ENCODE measurements at regions not wholly inside any gene's neighbourhood (a gene's known extent, or its start where the extent isn't known, plus 50 kb on each side); places are given as distances from the start of the nearest gene placed in this dataset.
"Not testable (repeated sequence)": the region's sequence is repeated elsewhere in the genome, so short reads cannot be mapped to it uniquely, and the experiment has no call there.

DNA sequence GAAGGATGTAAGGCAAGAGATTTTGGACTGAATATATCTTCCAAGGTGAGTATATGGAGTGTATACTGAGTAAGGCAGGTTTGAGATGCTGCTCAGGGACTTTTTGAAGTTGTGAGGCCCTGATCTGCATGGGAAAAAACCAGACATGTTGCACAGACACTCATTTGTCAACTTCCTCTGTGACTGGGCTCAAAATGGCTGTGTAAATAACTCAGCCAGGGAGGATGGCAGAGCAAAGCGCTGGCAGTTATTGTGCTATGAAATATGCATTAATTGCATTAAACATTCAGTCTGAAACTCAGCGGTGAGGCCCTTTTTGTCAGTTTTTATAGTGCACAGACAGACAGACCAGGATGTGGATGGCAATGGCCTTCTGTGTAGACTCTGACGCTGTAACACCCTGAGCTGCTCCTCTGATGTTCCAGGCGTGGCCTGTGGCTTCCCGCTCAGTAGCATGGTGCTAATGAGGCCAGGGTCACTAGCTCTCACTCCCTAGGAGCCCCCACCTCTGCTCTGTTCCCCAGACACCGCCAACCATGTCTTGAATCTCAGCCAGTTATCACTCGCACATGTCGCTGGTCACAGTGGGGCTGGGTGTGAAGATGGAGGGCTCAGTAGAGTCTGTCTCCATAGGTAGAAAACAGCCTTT is 307.0 kb upstream of the PROX1 start:
- DNase-seq (ENCODE audit: low spot score): no peak

DNA sequence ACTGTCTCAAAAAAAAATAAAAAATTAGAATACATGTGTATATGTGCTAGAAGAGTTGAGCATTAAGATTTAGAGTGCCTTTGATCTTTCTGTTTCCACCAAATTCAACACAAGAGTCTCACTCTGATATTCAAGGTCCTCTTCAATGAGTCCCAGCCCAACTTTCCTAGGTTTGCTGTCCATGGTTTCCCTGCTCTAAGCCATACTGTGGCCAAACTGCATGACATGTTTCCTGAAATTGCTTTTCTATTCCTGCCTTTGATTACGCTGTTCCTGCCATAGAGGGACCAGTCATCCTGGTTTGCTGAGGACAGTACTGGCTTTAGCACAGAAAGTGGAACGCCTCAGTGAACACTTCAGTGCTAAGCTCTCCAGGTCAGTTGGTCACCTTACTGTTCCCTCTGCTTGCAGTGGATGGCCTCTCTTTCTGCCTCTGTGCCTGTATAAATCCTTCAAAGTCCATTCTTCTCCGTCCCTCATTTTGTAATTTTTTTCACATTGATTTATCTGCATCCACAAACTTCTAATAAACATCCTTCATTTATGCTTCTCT is 305.9 kb upstream of the PROX1 start:
- no peak for DNase-seq (ENCODE audit: low spot score)

DNA sequence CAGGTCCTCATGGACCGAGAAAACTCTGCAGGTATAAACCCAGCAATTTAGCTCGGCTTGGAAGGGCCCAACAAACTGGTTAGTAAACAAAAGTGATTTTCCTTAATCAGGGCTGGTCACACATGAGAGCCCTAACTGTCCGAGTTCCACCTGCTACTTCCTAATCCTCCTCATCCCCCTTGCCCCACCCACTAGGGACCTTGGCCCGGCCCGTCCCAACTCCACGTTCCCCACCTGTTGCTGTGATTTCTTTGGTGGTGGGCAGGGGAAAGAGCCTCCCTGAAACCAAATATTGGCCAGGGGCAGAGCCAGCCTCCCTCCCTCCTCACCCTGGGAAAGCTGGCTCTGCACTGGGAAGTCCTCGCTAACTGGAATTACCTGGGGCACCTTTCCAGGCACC is 304.2 kb upstream of the PROX1 start:
- no peak for DNase-seq (ENCODE audit: low spot score)

DNA sequence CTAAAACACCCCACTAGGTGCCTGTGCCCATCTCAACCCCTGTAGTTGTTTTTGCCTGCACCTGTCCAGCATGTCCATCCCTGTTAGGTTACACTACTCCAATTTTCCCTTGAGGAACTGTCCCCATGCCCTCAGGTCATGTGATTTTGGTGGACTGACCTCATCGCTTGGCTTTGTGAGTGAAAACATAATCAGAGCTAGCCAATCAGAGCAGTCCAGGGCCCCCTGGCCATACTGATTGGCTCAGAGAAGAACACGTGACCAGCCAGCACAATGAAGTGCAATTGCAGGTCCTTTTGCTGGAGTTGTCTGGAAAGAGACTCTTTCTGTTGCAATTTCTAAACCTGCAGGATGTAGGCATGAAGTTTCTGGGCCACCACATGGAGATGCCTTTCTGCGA is 303.3 kb upstream of the PROX1 start:
- no peak for DNase-seq (ENCODE audit: low spot score)

DNA sequence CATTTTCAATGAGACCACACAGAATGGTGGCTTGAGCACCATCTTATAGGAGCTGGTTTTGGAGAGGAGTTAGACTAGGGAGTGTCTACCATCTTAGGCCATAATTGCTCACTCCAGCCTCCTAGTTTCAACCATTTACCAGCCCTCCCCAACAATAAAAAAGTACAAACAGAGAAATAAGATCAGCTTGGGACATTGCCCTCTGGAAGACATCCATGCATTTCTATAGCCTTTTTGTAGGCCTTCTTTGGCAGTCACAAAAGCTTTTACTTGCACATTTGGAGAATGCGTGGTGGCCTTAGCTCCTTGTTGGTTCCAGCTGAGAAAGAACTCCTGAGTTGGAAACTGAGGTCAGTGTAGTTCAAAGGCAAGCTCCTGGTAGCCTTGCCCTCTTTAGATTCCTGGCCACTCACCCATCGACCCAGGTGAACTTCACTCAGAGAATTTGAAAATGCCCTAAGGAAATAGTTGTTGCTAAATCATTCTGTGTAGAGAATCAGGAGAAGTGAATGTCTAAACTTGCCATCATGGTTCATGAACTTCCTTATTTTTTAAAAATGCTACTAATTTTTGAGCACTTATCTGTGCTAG is 301.7 kb upstream of the PROX1 start:
- DNase-seq (ENCODE audit: low spot score): no peak

DNA sequence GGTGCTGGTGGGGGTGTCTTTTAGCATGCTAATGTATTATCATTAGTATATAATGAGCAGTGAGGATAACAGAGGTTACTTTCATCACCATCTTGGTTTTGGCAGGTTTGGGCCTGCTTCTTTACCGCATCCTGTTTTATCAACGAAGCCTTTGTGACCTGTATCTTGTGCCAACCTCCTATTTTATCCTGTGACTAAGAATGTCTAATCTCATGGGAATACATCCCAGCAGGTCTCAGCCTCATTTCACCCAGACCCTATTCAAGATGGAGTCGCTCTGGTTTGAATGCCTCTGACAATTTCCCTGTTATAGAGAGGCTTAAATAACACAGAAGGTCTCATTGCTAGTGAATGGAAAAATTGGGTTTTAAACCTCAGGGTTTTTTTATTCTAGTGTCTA is 300.8 kb upstream of the PROX1 start:
- DNase-seq (ENCODE audit: low spot score): no peak

DNA sequence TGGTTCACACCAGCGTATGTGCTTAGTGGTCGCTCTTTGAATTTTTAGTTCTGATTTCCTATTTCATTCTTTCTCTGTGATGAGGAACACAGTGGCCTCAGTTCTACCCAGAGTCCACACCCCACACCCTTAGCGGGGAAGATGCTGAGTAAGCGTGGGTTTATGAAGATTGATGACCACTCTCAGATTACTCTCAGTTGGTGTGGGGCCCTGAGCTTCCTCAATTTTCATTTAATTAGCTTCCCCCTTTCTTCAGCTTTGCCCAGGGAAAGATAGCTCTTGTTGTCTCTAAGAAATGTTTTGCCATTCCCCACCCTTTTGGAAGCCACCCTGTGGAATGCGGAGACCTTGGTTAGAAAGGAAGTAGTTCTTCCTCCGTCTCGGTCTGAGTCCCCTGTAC is 299.9 kb upstream of the PROX1 start:
- no peak for DNase-seq (ENCODE audit: low spot score)

DNA sequence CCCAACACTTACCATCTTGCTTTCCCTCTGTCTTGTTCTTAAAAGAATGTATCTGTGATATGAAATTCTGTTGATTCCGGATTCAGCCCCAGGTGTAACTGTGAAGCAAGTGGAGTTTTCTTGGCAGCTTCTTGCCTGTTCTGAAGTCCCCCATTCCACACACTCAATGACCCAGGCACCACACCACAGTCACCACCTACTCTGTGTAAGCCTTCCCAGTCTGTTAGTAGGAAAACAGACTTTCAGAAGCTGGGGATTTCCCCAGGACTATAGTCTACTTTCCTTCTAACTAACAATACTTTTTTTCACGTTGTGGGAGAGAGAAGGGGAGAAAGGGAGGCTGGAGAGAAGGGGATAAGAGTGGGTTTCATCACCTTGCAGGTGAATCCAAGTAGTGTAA is 299.1 kb upstream of the PROX1 start:
- DNase-seq (ENCODE audit: low spot score): no peak

DNA sequence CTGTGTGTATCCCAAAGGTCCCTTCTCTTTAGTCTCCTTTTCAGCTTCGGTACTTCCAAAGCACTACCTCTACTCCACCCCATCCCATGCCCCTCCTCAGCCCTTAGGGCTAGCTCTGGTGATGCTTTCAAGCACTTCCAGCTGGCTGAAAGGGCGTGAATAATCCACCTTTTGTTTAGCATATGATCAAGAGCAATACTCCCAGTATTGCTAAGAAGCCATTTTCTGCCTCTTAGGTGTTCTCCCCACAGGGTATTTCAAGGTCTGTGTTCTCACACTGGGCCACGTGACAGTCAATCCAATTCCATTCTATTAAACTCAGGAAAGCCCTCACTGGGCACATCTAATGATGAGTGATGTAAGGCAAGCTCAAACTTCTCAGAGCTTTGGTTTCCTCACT is 298.5 kb upstream of the PROX1 start:
- DNase-seq (ENCODE audit: low spot score): no peak

DNA sequence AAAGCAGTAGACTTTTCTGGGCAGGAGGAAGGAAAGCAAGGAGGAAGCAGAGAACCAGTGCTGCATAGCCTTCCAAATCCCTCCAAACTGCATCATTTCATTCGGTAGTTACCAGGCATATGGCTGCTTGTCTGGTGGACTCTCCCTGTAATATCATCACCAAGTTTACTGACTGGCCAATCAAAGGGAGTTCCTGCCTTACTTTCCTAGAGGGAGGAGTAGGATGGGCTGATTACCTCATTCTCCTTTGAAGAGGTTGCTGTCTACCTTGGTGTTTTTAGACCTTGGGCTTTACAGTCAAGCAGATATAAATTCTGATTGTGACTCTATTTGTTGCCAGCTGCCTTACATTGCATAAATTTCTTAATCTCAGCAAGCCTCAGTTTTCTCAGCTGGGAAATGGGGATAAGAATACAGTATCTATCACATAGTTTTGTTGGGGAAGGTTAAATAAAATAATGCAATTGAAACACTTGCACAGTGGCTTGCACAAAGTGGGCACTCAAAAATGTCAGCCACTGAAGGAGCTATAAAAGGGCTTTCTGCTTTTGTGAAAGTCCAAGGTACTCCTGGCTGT is 297.3 kb upstream of the PROX1 start:
- DNase-seq (ENCODE audit: low spot score): no peak

DNA sequence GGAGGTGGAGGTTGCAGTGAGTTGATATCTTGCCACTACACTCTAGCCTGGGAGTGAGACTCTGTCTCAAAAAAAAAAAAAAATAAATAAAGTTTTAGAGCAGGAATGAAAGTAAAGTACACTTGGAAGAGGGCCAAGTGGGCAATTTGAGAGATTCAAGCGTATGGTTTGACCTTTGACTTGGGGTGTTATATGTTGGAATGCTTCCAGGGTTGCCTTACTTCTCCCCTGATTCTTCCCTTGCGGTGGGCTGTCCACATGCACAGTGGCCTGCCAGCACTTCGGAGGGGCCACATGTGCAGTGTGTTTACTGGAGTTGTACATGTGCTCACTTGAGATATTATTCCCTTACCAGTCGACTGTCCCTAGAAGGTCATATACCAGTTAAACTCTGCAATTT is 295.5 kb upstream of the PROX1 start:
- DNase-seq (ENCODE audit: low spot score): no peak

DNA sequence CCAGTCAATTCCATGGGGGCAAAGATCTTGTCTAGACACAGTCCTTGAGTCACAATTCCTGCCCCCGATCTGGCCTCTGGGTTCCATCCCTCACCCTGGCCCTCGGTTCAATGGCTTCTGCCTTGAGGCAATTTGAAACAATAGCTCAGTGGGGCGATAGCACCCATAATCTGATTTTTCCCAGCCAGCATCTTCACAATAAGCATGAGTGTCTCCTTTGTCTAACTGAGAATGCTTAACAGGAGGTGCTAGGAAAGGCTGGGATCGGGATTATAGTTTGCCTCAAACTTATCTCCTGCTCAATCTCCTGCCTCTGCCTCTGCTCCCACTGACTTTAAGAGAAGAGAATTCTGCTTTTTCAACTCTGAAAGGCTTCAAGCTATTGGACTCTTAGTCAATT is 293.9 kb upstream of the PROX1 start:
- DNase-seq (ENCODE audit: low spot score): no peak

DNA sequence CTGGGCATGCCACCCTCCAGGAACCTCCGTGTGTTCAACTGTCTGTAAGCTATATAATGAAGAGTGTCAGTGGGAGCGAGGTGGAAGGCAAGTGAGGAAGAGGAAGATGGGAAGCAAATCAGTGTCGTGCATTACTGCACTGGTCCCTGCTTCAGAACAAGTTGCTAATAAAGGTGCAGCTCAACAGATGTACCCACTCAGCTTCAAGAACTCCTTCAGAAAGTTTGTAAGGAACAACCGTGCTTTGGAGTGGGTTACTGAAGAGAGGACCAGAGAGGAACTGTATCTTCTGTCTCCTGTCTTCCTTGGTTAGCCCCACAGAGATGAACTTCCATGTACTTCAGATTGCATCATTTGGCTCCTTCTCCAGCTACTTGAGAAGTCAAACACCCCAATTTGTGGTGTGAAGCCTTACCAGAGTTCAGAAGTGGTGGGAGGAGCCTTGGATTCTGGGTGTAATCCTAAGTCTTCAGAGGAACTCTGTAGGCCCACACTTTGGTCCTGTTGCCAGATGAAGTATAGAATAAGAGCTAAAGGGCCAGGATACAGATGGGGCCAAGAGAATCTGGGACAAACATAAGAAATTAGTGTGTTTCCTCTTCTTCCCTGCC is 290.5 kb upstream of the PROX1 start:
- no peak for DNase-seq (ENCODE audit: low spot score)

DNA sequence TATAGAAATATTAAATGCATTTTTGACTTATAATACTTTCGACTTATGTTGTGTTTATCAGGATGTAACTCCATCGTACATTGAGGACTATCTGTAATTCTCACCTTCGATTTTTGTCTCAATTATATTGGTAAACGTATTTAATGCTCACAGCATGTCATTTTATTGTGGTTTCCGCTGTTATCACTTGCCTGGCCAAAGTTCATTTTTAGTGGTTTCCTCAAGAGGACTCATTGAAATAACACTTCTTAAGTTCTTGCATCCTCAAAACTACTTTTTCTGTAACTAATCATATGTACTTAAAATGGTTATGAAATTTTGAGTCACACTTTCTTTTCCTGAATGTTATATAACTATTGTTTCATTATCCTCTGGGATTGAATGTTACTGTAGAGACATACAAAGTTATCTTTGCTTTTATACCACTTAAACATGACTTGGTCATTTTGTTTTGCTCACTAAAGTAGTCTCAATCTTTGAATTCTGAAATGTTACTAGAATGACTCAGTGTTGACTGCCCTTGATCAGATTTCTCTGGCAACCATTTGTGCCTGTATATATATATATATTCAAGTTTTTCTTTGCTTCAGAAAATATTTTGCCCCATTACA is 289.6 kb upstream of the PROX1 start:
- DNase-seq (ENCODE audit: low spot score): no peak

DNA sequence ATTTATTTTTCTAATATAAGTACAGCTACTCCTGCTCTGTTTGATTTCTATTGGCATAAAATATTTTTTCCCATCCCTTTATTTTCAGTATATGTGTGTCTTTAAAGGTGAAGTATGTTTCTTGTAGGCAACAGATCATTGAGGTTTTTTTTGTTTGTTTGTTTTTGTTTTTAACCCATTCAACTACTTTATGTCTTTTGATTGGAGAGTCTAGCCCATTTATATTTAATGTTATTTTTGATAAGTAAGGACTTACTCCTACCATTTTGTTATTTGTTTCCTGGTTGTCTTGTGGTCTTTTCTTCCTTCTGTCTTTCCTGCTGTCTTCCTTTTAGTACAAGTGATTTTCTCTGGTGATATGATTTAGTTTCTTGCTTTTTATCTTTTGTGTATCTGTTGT is 285.1 kb upstream of the PROX1 start:
- no peak for DNase-seq (ENCODE audit: low spot score)

DNA sequence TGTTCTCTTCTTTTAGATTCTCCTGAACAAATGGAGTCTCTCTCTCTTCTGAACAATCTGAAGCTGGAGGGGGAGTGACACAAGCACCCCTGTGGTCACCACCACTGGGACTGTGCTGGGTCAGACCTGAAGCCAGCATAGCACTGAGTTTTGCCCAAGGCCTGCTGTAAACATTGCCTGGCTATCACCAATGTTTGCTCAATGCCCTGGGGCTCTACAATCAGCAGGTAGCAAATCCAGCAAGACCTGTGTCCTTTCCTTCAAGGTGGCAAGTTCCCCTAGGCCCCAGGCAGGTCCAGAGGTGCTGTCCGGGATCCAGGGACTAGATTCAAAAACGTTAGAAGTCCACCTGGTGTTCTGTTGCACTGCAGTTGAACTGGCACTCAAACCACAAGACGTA is 282.8 kb upstream of the PROX1 start:
- no peak for DNase-seq (ENCODE audit: low spot score)

DNA sequence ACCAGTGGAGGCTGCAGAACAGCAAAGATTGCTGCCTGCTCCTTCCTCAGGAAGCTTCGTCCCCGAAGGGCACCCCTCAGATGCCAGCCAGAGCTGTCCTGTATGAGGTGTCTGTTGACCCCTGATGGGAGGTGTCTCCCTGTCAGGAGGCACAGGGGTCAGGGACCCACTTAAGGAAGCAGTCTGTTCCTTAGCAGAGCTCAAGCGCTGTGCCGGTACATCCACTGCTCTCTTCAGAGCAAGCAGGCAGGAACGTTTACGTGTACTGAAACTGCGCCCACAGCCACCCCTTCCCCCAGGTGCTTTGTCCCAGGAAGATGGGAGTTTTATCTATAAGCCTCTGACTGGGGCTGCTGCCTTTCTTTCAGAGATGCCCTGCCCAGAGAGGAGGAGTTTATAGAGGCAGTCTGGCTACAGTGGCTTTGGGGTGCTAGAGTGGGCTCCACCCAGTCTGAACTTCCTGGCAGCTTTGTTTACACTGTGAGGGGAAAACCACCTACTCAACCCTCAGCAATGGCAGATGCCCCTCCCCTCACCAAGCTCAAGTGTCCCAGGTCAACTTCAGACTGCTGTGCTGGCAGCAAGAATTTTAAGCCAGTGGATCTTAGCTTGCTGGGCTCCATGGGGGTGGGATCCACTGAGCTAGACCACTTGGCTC is 275.8 kb upstream of the PROX1 start:
- DNase-seq (ENCODE audit: low spot score): not testable (repeated sequence)

DNA sequence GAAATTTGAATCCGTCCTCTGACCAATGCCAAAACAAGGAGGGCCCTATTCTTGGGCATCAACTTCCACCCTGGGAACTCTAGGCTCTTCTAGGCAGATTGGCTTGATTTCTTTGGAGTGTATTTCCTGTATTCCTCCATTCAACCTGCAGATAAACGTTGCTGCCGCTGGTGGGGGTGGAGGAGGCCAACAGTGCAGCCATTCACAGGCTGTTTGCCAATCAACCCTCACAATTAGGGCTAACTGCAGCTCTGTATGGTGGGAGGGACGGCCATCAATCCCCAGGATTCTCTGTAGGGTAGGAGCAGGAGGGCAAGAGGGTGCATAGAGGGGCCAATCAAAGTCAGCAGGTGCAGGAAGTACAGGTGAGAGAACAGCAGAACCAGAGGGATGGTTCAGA is 273.1 kb upstream of the PROX1 start:
- DNase-seq (ENCODE audit: low spot score): no peak

DNA sequence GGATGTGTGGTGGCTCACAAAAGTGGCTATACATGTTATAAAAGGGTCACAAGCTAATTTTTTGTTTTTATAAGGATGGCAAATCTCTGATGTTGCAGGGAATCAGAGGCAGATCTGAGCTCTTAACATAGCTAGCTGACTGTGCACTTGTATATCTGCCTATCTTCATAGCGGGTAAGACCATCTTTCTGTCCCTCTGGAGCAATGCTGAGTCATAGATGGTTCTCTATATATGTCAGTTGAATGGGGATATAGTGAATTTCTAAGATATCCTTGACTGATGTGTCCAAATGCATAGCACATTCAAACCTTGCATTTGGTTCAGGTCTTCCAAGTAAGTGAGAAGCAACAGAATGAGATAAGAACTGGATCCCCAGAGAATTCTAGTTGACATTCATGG is 272.6 kb upstream of the PROX1 start:
- DNase-seq (ENCODE audit: low spot score): no peak

DNA sequence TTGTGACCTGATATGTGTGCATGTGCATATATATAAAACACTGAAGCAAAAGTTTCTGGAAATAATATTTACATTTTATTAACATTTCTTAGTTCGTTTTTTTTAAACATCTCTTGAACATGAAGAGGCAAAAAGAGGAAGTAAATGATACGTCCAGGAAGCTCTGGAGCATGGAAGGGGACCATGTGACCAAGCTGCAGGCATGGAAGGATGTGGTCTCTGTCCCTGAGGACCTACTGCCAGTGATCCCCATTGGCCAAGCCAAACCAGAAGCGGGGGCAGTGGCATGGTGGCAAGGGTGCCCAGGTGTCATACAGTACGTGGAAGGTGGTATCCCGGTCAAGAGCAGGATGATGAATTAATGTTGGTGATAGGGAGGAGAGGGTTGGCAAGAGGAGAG is 268.3 kb upstream of the PROX1 start:
- DNase-seq (ENCODE audit: low spot score): no peak

DNA sequence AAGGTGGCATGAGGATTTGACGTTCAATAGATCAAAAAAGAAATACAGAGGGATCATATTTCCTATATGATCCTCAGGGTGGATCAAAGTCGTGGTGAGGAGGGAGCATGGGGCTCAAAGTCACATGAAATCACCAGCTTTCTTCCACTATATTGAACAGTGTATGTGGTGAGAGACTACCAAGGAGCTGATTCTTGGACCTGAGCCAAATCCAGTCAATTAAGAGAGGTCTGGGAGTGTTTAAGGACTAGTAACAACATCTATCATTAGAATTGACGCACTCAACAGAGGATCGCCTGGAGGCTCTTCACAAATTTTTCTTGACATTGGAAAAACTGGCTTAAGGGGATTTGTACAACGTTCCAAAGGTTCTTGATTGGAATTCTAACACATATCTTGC is 267.7 kb upstream of the PROX1 start:
- no peak for DNase-seq (ENCODE audit: low spot score)

DNA sequence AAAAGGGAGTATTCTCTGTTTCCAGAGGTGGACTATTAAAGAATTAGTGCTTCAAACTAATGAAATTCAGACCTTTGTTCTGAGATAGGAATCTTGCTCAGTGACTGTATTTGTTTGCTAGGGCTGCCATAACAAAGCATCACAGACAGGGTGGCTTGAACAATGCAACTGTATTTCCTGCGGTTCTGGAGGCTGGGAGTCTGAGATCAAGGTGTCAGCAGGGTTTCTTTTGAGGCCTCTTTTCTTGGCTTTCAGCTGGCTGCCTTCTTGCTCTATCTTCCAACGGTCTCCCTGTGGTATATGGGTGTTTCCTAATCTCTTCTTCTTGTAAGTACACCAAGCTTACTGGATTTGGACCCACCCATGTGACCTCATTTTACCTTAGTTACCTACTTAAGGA is 264.6 kb upstream of the PROX1 start:
- DNase-seq (ENCODE audit: low spot score): no peak
